ENCODE measurements at regions not wholly inside any gene's neighbourhood (a gene's known extent, or its start where the extent isn't known, plus 50 kb on each side); places are given as distances from the start of the nearest gene placed in this dataset.

DNA sequence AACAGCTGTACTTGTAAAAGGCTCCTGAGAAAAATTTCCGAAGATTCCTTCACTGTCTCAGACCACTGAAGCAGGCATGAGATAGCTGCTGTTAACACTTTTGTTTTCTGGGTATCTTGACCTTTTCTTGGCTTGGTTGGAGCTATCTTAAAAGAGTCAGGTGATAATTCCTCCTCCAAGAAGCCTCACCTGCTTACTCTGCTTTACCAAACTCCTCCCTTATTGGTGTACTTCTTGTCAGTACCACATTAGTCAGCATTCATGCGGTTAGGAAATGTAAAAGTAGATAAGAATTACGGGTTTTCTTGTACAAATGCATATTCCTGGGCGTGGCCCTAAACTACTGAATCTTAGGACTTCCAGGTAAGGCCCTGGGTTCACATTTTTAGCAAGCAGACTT is 489.8 kb upstream of the LARGE1 start:
- TF ChIP-seq POLR2A (IDR thresholded peaks at IDR 0.05; ENCODE audit: extremely low read depth, insufficient read length) (no peak), CTCF (IDR thresholded peaks at IDR 0.05; ENCODE audit: low read depth, low read length) (no peak)
